HepG2 (cell line): ENCODE measurements at regions not wholly inside any gene's neighbourhood (a gene's known extent, or its start where the extent isn't known, plus 50 kb on each side); places are given as distances from the start of the nearest gene placed in this dataset.

Experiments
- ATAC-seq: fragments of 200-7000 bp; cut with Tn5 transposase; 3 replicates; pipeline ENCODE4 v1.9.1; 2020; ENCODE audit warnings: mild to moderate bottlenecking, moderate library complexity
- BruUV-seq: library from RNA; stranded (reverse); fragments of 400-500 nt; replicated peaks from 2 replicates; lab custom pipeline; 2021; lab: Mats Ljungman, UMichigan
- CTCF ChIA-PET: fragments of 300-600 bp; formaldehyde crosslinking; extraction: SDS; loops from one replicate; lab custom pipeline; 2021; ENCODE audit warnings: low total read pairs, inconsistent platforms, low intra/inter-chr PET ratio; lab: Yijun Ruan, JAX
- POLR2A ChIA-PET: fragments of 350-600 bp; sonication (Branson Sonifier 250); formaldehyde crosslinking; loops from one replicate; lab custom pipeline; 2020; ENCODE audit warnings: antibody characterized with exemption, inconsistent platforms; lab: Yijun Ruan, JAX
- DNase-seq: peaks from one replicate; pipeline ENCODE4 v3.0.0-alpha.2; 2015; ENCODE audit warnings: low spot score
- FAIRE-seq: peaks from 3 replicates; lab custom pipeline; 2011; peaks lifted over from hg19 to GRCh38; lab: Jason Lieb, UNC
- H2AFZ ChIP-seq: one replicate; pipeline ENCODE4 v1.6.1; 2011; ENCODE audit warnings: low read length, inconsistent platforms
- H3K27ac ChIP-seq: fragments of 300-600 bp; 3 replicates; pipeline ENCODE4 v1.8.0; 2011; ENCODE audit warnings: mixed run types, mild to moderate bottlenecking, mixed read lengths, low read length, inconsistent platforms; ENCODE audit not compliant: insufficient read depth; ENCODE audit errors: extremely low read length
- H3K27me3 ChIP-seq, 2 experiments: fragments of 200-600 bp in 1 of 2; 2 replicates in 1 of 2; 3 replicates in 1 of 2; pipeline versions ENCODE4 v1.6.0 to v1.8.0; 2011; ENCODE audit warnings: low read length in 2 of 2, mild to moderate bottlenecking in 2 of 2, moderate library complexity in 2 of 2, inconsistent platforms in 1 of 2; ENCODE audit not compliant: insufficient read depth in 2 of 2, control insufficient read depth in 1 of 2
- H3K36me3 ChIP-seq, 2 experiments: fragments of 200-600 bp in 1 of 2; replicated peaks in 1 of 2; 2 replicates in 1 of 2; 3 replicates in 1 of 2; pipeline versions ENCODE4 v1.5.1 to v1.8.0; 2011; ENCODE audit warnings: low read length in 2 of 2, inconsistent platforms in 1 of 2; ENCODE audit not compliant: insufficient read depth in 2 of 2, control insufficient read depth in 1 of 2
- H3K4me1 ChIP-seq: 2 replicates; pipeline ENCODE4 v1.5.1; 2012; ENCODE audit warnings: low read length, inconsistent platforms; ENCODE audit not compliant: insufficient read depth
- H3K4me2 ChIP-seq: 2 replicates; pipeline ENCODE4 v1.6.0; 2011; ENCODE audit warnings: low read depth, low read length, inconsistent platforms
- H3K4me3 ChIP-seq, 3 experiments: fragments of 200-600 bp in 1 of 3; sonication (generic), shearing (Covaris generic) in 1 of 3; replicated peaks in 1 of 3; 2 replicates each; pipeline ENCODE4 v1.5.1; 2011 to 2016; ENCODE audit warnings: low read length in 3 of 3, inconsistent platforms in 2 of 3, low read depth in 2 of 3, mild to moderate bottlenecking in 2 of 3, control low read depth in 1 of 3, mixed read lengths in 1 of 3; ENCODE audit not compliant: insufficient read depth in 1 of 3
- H3K79me2 ChIP-seq: one replicate; pipeline ENCODE4 v1.6.1; 2011; ENCODE audit warnings: low read length, inconsistent platforms; ENCODE audit not compliant: insufficient read depth
- H3K9ac ChIP-seq: 2 replicates; pipeline ENCODE4 v1.6.0; 2011; ENCODE audit warnings: mild to moderate bottlenecking, low read depth, low read length, inconsistent platforms; ENCODE audit not compliant: insufficient read depth
- H3K9me3 ChIP-seq: 2 replicates; pipeline ENCODE4 v1.5.1; 2012; ENCODE audit warnings: mild to moderate bottlenecking, low read length
- H4K20me1 ChIP-seq: 2 replicates; pipeline ENCODE4 v1.6.0; 2011; ENCODE audit warnings: inconsistent platforms, mild to moderate bottlenecking, low read length, moderate library complexity; ENCODE audit not compliant: insufficient read depth
- ARID3A ChIP-seq: IDR thresholded peaks from 2 replicates; pipeline ENCODE4 v1.6.1; 2012; ENCODE audit warnings: low read depth, low read length, improper control_type of control experiment
- FOXP1 ChIP-seq, 2 experiments: fragments of 450-650 bp in 1 of 2; IDR thresholded peaks; 2 replicates each; pipeline ENCODE4 v1.6.1; 2017 to 2018; ENCODE audit warnings: antibody characterized with exemption in 1 of 2
- MAZ ChIP-seq, 2 experiments: sonication (generic) in 1 of 2; formaldehyde crosslinking in 1 of 2; IDR thresholded peaks; 2 replicates each; pipeline versions ENCODE4 v1.5.0 to v1.6.1; 2012 to 2020; ENCODE audit warnings: low read depth in 2 of 2, mild to moderate bottlenecking in 2 of 2, borderline replicate concordance in 1 of 2, improper control_type of control experiment in 1 of 2, low read length in 1 of 2, missing genetic modification reagents in 1 of 2, moderate library complexity in 1 of 2
- NFIB ChIP-seq: sonication (generic); formaldehyde crosslinking; IDR thresholded peaks from 2 replicates; pipeline ENCODE4 v1.9.0; 2021; ENCODE audit warnings: missing genetic modification reagents, mild to moderate bottlenecking, borderline replicate concordance
- NFRKB ChIP-seq: fragments of 450-650 bp; IDR thresholded peaks from 2 replicates; pipeline ENCODE4 v1.6.1; 2017
- RFX1 ChIP-seq: fragments of 450-650 bp; IDR thresholded peaks from 2 replicates; pipeline ENCODE4 v1.6.1; 2017
- TGIF2 ChIP-seq: IDR thresholded peaks from 2 replicates; pipeline ENCODE4 v1.6.1; 2016; ENCODE audit warnings: control low read depth, missing compliant biosample characterization
- XBP1 ChIP-seq: sonication (generic); formaldehyde crosslinking; IDR thresholded peaks from 2 replicates; pipeline ENCODE4 v1.5.0; 2020; ENCODE audit warnings: missing genetic modification reagents
- ZBED4 ChIP-seq: sonication (generic); formaldehyde crosslinking; IDR thresholded peaks from 2 replicates; pipeline ENCODE4 v1.4.0; 2020; ENCODE audit warnings: missing genetic modification reagents, borderline replicate concordance
- ZBTB14 ChIP-seq: sonication (generic); formaldehyde crosslinking; IDR thresholded peaks from 2 replicates; pipeline ENCODE4 v1.4.0; 2020; ENCODE audit warnings: missing genetic modification reagents
- ZBTB21 ChIP-seq: sonication (generic); formaldehyde crosslinking; IDR thresholded peaks from 2 replicates; pipeline ENCODE4 v1.4.0; 2020; ENCODE audit warnings: missing genetic modification reagents
- ZFAT ChIP-seq: sonication (generic); formaldehyde crosslinking; conservative IDR thresholded peaks from 2 replicates; pipeline ENCODE4 v1.8.1; 2023; ENCODE audit warnings: missing genetic modification reagents, inconsistent platforms
- ZMYM4 ChIP-seq: sonication (generic); formaldehyde crosslinking; IDR thresholded peaks from 2 replicates; pipeline ENCODE4 v1.8.1; 2023; ENCODE audit warnings: mild to moderate bottlenecking, missing genetic modification reagents
- ZNF275 ChIP-seq: sonication (generic); formaldehyde crosslinking; IDR thresholded peaks from 2 replicates; pipeline ENCODE4 v1.8.0; 2022; ENCODE audit warnings: missing genetic modification reagents, mild to moderate bottlenecking, inconsistent platforms, borderline replicate concordance
- ZNF367 ChIP-seq: sonication (generic); formaldehyde crosslinking; IDR thresholded peaks from 2 replicates; pipeline ENCODE4 v1.4.0; 2020; ENCODE audit warnings: missing genetic modification reagents, borderline replicate concordance
- ZNF850 ChIP-seq: sonication (generic); formaldehyde crosslinking; conservative IDR thresholded peaks from 2 replicates; pipeline ENCODE4 v1.9.0; 2021; ENCODE audit warnings: mild to moderate bottlenecking, missing genetic modification reagents
- WGBS: methylation state at CpG from one replicate; pipeline ENCODE4 v1.1.6; 2017; ENCODE audit warnings: low lambda C conversion rate; 5-methylcytosine and 5-hydroxymethylcytosine counted together
- in situ Hi-C: cut with HindIII; loops from 2 replicates; pipeline ENCODE4 v1.10.0; 2017; ENCODE audit warnings: low pct_unique_long_range_greater_than_20kb; ENCODE audit not compliant: extremely low pct_ligation_motif_present
- intact Hi-C: fragments of 100-400 bp; cut with micrococcal nuclease; formaldehyde crosslinking; loops from one replicate; pipeline ENCODE4 v1.10.0; 2022; ENCODE audit not compliant: unreplicated experiment

- Histone ChIP-seq H4K20me1 (no peaks in the 10 kb centered on the region), H3K27ac (no peak overlapping the region), H3K4me3 (no peak overlapping the region), H3K9me3 (no peaks in the 10 kb centered on the region), H3K9ac (no peak overlapping the region), H3K4me1 (no peaks in the 10 kb centered on the region), H3K4me2 (no peak overlapping the region), H3K36me3 (no peaks in the 10 kb centered on the region), H2AFZ (no peak overlapping the region), H3K27me3 (peaks cover 0 to 4% of the 10 kb centered on the region in 2 experiments; a peak in 1 of 5 replicates), H3K79me2 (no peaks in the 10 kb centered on the region)
- ChIA-PET CTCF (no interaction called here), POLR2A (no interaction called here)
- DNase-seq, result no peak
- intact Hi-C loops (no loop called here), in situ Hi-C loops (loop anchor here (10.0 kb wide), 1 partner anchor 505 kb away; no protein-coding TSS in a partner anchor)
- no peak for FAIRE-seq
- TF ChIP-seq RFX1 (no peak), MAZ (IDR thresholded peaks at IDR 0.05; ENCODE audit: borderline replicate concordance, low read depth, low read length) (no peak), MAZ (CRISPR knock-in tag; IDR thresholded peaks at IDR 0.05; ENCODE audit: low read depth) (no peak), ZNF367 (CRISPR knock-in tag) (no peak), XBP1 (CRISPR knock-in tag) (no peak), NFIB (CRISPR knock-in tag) (no peak), ZBTB14 (CRISPR knock-in tag) (no peak), ZBTB21 (CRISPR knock-in tag) (no peak), NFRKB (no peak), ARID3A (no peak), ZNF275 (CRISPR knock-in tag) (no peak), ZFAT (CRISPR knock-in tag) (no peak), FOXP1 (IDR thresholded peaks at IDR 0.05) (no peak), FOXP1 (CRISPR knock-in tag; IDR thresholded peaks at IDR 0.05) (no peak), ZBED4 (CRISPR knock-in tag) (no peak), ZNF850 (CRISPR knock-in tag) (no peak), ZMYM4 (CRISPR knock-in tag) (no peak), TGIF2 (CRISPR knock-in tag) (no peak)
- no peak for ATAC-seq
- BruUV-seq, result no TSS peak
- 19% methylated on average over 5 of the region's 5 CpGs for WGBS
Measured at GRCh38 chr20:9919271-9920014, 80.6 kb upstream of the PAK5 start.
